ENCODE measurements at regions not wholly inside any gene's neighbourhood (a gene's known extent, or its start where the extent isn't known, plus 50 kb on each side); places are given as distances from the start of the nearest gene placed in this dataset.
A peak's percentile ranks its signal among the peaks of the same experiment; 100 is the strongest.

DNA sequence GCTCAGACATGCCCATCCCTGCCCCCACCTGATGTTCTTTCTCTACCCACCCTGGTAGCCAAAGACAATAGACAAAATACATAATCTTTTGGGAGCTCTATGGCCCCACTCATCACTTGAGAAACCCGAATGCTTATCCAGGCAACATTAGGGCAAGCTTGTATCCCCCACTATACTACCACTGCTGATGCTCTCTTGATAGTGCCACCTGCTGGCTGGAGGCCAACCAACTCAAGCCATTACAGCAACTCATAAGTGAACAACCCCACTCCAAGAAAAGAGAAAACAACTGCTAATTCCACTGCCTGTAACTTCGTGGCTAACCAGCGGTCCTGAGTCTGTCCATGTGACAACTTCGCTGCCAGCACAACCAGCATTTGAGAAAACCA is 342.5 kb upstream of the TGFBR2 start:
- H3K9me3 ChIP-seq (ENCODE audit: control insufficient read depth, insufficient read depth, low read length), result 0 out of 2 replicates have a peak, but pooled peaks cover 2% of the 10 kb centered on the region
- H3K27ac ChIP-seq (ENCODE audit: insufficient read depth, low read length), result no peak overlapping the region
- H4K8ac ChIP-seq (ENCODE audit: low read depth in 2 of 2, low read length in 2 of 2), result peak overlapping the region in 1 of 2 experiments; percentile 83; a peak in 1 of 4 replicates
- no peak overlapping the region for H2BK20ac ChIP-seq (ENCODE audit: low read depth, low read length)
- H4K5ac ChIP-seq (ENCODE audit: low read depth, low read length), result no peak overlapping the region
- no peaks in the 10 kb centered on the region for H4K20me1 ChIP-seq (ENCODE audit: insufficient read depth, low read length)
- H3K36me3 ChIP-seq (ENCODE audit: control insufficient read depth, insufficient read depth, low read length), result no peaks in the 10 kb centered on the region
- no peak overlapping the region for H3K4ac ChIP-seq (ENCODE audit: low read depth, low read length)
- no peak overlapping the region for H3K14ac ChIP-seq (replicated peaks; ENCODE audit: low read depth, low read length)
- H2BK5ac ChIP-seq (ENCODE audit: low read depth, low read length, poor library complexity, severe bottlenecking), result no peak overlapping the region
- dilution Hi-C loops (cut with HindIII; ENCODE audit: low sequenced_read_pairs, unreplicated experiment) (no loop called here), intact Hi-C loops (cut with micrococcal nuclease) (no loop called here), in situ Hi-C loops (cut with MboI; ENCODE audit: low sequenced_read_pairs) (no loop called here)
- CTCF ChIA-PET, result no interaction called here
- no peak overlapping the region for H2BK15ac ChIP-seq (ENCODE audit: low read depth, low read length)
- H3K18ac ChIP-seq (ENCODE audit: low read depth, low read length), result no peak overlapping the region
- WGBS, 2 experiments (ENCODE audit: extremely low coverage in 2 of 2, insufficient read length in 1 of 2), result 94% methylated on average over 3 of the region's 4 CpGs; no CpG with 5 or more reads in 1 of the 2 experiments
- no peak overlapping the region for H4K91ac ChIP-seq (ENCODE audit: insufficient read depth, low read depth, low read length)
- H3K4me3 ChIP-seq (ENCODE audit: insufficient read depth, low read depth, low read length), result no peak overlapping the region
- POLR2A ChIA-PET (ENCODE audit: unreplicated experiment), result no interaction called here
- no peak overlapping the region for H3K56ac ChIP-seq (ENCODE audit: extremely low read depth, insufficient read depth, low read length)
- DNase-seq (no peak), ATAC-seq (ENCODE audit: low read depth) (no peak)
- H3K4me2 ChIP-seq (ENCODE audit: low read depth, low read length), result no peak overlapping the region
- BruUV-seq (replicated peaks), result no TSS peak
- no peak overlapping the region for H2AFZ ChIP-seq (replicated peaks; ENCODE audit: low read length, poor library complexity)
- H3K23ac ChIP-seq (ENCODE audit: low read depth, low read length), result no peak overlapping the region
- H3K9me1 ChIP-seq (ENCODE audit: insufficient read depth, low read length), result peaks cover 4% of the 10 kb centered on the region; the same call in 1 of the 2 replicates
- no peaks in the 10 kb centered on the region for H3K79me1 ChIP-seq (ENCODE audit: low read depth in 1 of 2, low read length in 2 of 2)
- H3K27me3 ChIP-seq (ENCODE audit: control insufficient read depth, insufficient read depth, low read length), result no peaks in the 10 kb centered on the region
- no peak overlapping the region for H2AK9ac ChIP-seq (replicated peaks; ENCODE audit: low read depth, low read length, poor library complexity)
- H2AK5ac ChIP-seq (ENCODE audit: low read depth, low read length), result no peak overlapping the region
- TF ChIP-seq CHD1 (IDR thresholded peaks at IDR 0.05; ENCODE audit: low read depth, low read length) (no peak), BHLHE40 (IDR thresholded peaks at IDR 0.05; ENCODE audit: low read depth, low read length) (no peak), POLR2A (IDR thresholded peaks at IDR 0.05; ENCODE audit: low read depth, low read length) (no peak), MXI1 (IDR thresholded peaks at IDR 0.05; ENCODE audit: borderline replicate concordance, low read depth, low read length) (no peak), CEBPB (IDR thresholded peaks at IDR 0.05; ENCODE audit: low read depth, low read length) (no peak), RCOR1 (IDR thresholded peaks at IDR 0.05; ENCODE audit: insufficient replicate concordance, low read length) (no peak), FOS (IDR thresholded peaks at IDR 0.05; ENCODE audit: low read depth, low read length) (no peak), RAD21 (IDR thresholded peaks at IDR 0.05; ENCODE audit: low read length) (no peak), NFE2L2 (IDR thresholded peaks at IDR 0.05; ENCODE audit: low read depth, low read length) (no peak), RFX5 (IDR thresholded peaks at IDR 0.05; ENCODE audit: low read depth, low read length) (no peak), MAFK (IDR thresholded peaks at IDR 0.05; ENCODE audit: low read depth, low read length) (no peak)
- TF ChIP-seq, protein P1, sequence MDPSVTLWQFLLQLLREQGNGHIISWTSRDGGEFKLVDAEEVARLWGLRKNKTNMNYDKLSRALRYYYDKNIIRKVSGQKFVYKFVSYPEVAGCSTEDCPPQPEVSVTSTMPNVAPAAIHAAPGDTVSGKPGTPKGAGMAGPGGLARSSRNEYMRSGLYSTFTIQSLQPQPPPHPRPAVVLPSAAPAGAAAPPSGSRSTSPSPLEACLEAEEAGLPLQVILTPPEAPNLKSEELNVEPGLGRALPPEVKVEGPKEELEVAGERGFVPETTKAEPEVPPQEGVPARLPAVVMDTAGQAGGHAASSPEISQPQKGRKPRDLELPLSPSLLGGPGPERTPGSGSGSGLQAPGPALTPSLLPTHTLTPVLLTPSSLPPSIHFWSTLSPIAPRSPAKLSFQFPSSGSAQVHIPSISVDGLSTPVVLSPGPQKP (IDR thresholded peaks at IDR 0.05; ENCODE audit: borderline replicate concordance, low read depth, low read length), result no peak
- TF ChIP-seq, protein P2, sequence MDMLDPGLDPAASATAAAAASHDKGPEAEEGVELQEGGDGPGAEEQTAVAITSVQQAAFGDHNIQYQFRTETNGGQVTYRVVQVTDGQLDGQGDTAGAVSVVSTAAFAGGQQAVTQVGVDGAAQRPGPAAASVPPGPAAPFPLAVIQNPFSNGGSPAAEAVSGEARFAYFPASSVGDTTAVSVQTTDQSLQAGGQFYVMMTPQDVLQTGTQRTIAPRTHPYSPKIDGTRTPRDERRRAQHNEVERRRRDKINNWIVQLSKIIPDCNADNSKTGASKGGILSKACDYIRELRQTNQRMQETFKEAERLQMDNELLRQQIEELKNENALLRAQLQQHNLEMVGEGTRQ (IDR thresholded peaks at IDR 0.05; ENCODE audit: low read depth, low read length), result no peak
- H2BK120ac ChIP-seq (ENCODE audit: low read depth, low read length), result no peak overlapping the region
- H3K4me1 ChIP-seq (ENCODE audit: control insufficient read depth, insufficient read depth, low read length), result peaks cover 18% of the 10 kb centered on the region
- H3K9ac ChIP-seq (ENCODE audit: low read depth, low read length), result no peak overlapping the region

Measured in IMR-90 (cell line).